GM12878 (cell line): ENCODE measurements at regions not wholly inside any gene's neighbourhood (a gene's known extent, or its start where the extent isn't known, plus 50 kb on each side); places are given as distances from the start of the nearest gene placed in this dataset.

Source experiments
- ATF7 ChIP-seq: fragments of 450-650 bp; IDR thresholded peaks from 2 replicates; pipeline ENCODE4 v1.6.1; 2016; ENCODE audit warnings: low read depth, mild to moderate bottlenecking
- CBFB ChIP-seq: IDR thresholded peaks from 2 replicates; pipeline ENCODE4 v1.6.1; 2016; ENCODE audit warnings: antibody characterized with exemption, low read depth
- CREM ChIP-seq: IDR thresholded peaks from 2 replicates; pipeline ENCODE4 v1.6.1; 2014; ENCODE audit warnings: antibody characterized with exemption, low read depth
- EP300 ChIP-seq, 2 experiments: fragments of 150-350 bp in 1 of 2; IDR thresholded peaks; 2 replicates each; pipeline ENCODE4 v1.6.1; 2011 to 2012; ENCODE audit warnings: low read depth in 2 of 2, low read length in 2 of 2, borderline replicate concordance in 1 of 2, improper control_type of control experiment in 1 of 2, inconsistent platforms in 1 of 2; ENCODE audit not compliant: control insufficient read depth in 1 of 2
- GABPA ChIP-seq: IDR thresholded peaks from 2 replicates; pipeline ENCODE4 v1.6.1; 2014; ENCODE audit warnings: antibody characterized with exemption, low read depth, mild to moderate bottlenecking, inconsistent platforms
- IRF4 ChIP-seq: IDR thresholded peaks from 2 replicates; pipeline ENCODE4 v1.6.1; 2011; ENCODE audit warnings: low read depth, low read length
- JUNB ChIP-seq: IDR thresholded peaks from 2 replicates; pipeline ENCODE4 v1.6.1; 2016; ENCODE audit warnings: antibody characterized with exemption, mild to moderate bottlenecking
- KAT2A ChIP-seq: conservative IDR thresholded peaks from 2 replicates; pipeline ENCODE4 v1.6.1; 2011; ENCODE audit warnings: low read depth, low read length; ENCODE audit not compliant: control insufficient read depth
- MEF2B ChIP-seq: fragments of 450-650 bp; IDR thresholded peaks from 2 replicates; pipeline ENCODE4 v1.6.1; 2018; ENCODE audit warnings: mild to moderate bottlenecking, moderate library complexity; ENCODE audit not compliant: partially characterized antibody, poor library complexity, severe bottlenecking
- MXI1 ChIP-seq: fragments of 150-350 bp; IDR thresholded peaks from 2 replicates; pipeline ENCODE4 v1.6.1; 2011; ENCODE audit warnings: low read depth, mild to moderate bottlenecking, inconsistent platforms, low read length, improper control_type of control experiment
- NBN ChIP-seq: fragments of 450-650 bp; IDR thresholded peaks from 2 replicates; pipeline ENCODE4 v1.6.1; 2016
- NFIC ChIP-seq: IDR thresholded peaks from 2 replicates; pipeline ENCODE4 v1.6.1; 2012; ENCODE audit warnings: low read depth, mild to moderate bottlenecking, inconsistent platforms, low read length, moderate library complexity
- NR2F1 ChIP-seq: fragments of 450-650 bp; conservative IDR thresholded peaks from 2 replicates; pipeline ENCODE4 v1.6.1; 2017; ENCODE audit warnings: mild to moderate bottlenecking
- RUNX3 ChIP-seq: IDR thresholded peaks from 2 replicates; pipeline ENCODE4 v1.6.1; 2012; ENCODE audit warnings: low read length, inconsistent platforms
- SIN3A ChIP-seq: IDR thresholded peaks from 2 replicates; pipeline ENCODE4 v1.6.1; 2012; ENCODE audit warnings: low read depth, low read length, improper control_type of control experiment
- SRF ChIP-seq, 2 experiments: IDR thresholded peaks; 2 replicates each; pipeline ENCODE4 v1.6.1; 2011; ENCODE audit warnings: low read depth in 2 of 2, low read length in 2 of 2, mild to moderate bottlenecking in 1 of 2, moderate library complexity in 1 of 2
- ZNF384 ChIP-seq: IDR thresholded peaks from 2 replicates; pipeline ENCODE4 v1.6.1; 2012; ENCODE audit warnings: low read depth, mild to moderate bottlenecking, low read length, improper control_type of control experiment, borderline replicate concordance
- TF ChIP-seq, protein P1 (sequence below): fragments of 450-650 bp; IDR thresholded peaks from 2 replicates; pipeline ENCODE4 v1.6.1; 2017; ENCODE audit warnings: antibody characterized with exemption, mild to moderate bottlenecking, moderate library complexity
- TF ChIP-seq, protein P2 (sequence below): fragments of 450-650 bp; IDR thresholded peaks from 2 replicates; pipeline ENCODE4 v1.6.1; 2018; ENCODE audit warnings: borderline replicate concordance, mild to moderate bottlenecking; ENCODE audit not compliant: partially characterized antibody
- TF ChIP-seq, protein P3 (sequence below): IDR thresholded peaks from 2 replicates; pipeline ENCODE4 v1.6.1; 2012; ENCODE audit warnings: low read length, inconsistent platforms
- TF ChIP-seq, protein P4 (sequence below): fragments of 450-650 bp; IDR thresholded peaks from 2 replicates; pipeline ENCODE4 v1.6.1; 2017; ENCODE audit warnings: mild to moderate bottlenecking, low read depth, inconsistent platforms; ENCODE audit not compliant: poor library complexity, severe bottlenecking

DNA sequence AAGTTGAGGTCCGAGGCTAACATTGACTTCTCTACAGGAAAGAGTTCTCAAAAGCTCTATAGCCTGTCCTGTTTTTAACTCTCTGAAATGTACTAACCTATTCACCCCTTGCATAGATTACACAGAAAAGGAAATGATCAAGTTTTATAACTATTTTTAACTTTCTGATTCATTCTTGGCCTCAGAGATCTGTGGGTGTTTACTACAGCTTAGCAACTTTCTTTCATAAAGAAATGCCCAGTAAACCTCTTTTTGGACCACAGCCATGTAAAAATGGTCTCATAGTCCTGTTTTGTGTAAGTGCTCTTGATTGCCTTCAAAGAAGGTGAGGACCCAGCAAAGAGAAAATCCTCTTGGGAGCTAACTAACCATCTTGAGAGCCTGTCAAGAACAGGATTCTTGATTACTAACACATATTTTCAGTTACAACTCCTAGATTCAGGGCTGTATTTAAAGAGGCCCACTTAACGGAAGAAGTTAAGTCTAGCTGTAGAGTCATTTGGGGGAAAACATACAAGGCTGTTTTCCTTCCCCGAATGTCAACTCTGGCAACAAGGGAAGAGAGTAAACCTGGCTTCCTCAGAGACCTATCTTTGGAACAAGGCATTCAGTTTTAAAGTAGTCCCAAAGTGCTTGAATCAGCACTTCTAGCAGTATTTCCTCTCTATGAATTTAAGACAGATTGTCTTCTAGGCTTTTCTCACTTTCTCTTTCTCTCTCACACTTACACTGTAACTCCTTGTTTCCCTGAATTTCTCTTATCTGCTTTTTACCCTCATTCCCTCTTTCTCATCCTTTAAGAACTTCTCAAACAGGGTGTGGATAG, 78.2 kb downstream of the IL21 start (continued):
- TF ChIP-seq, protein P1, sequence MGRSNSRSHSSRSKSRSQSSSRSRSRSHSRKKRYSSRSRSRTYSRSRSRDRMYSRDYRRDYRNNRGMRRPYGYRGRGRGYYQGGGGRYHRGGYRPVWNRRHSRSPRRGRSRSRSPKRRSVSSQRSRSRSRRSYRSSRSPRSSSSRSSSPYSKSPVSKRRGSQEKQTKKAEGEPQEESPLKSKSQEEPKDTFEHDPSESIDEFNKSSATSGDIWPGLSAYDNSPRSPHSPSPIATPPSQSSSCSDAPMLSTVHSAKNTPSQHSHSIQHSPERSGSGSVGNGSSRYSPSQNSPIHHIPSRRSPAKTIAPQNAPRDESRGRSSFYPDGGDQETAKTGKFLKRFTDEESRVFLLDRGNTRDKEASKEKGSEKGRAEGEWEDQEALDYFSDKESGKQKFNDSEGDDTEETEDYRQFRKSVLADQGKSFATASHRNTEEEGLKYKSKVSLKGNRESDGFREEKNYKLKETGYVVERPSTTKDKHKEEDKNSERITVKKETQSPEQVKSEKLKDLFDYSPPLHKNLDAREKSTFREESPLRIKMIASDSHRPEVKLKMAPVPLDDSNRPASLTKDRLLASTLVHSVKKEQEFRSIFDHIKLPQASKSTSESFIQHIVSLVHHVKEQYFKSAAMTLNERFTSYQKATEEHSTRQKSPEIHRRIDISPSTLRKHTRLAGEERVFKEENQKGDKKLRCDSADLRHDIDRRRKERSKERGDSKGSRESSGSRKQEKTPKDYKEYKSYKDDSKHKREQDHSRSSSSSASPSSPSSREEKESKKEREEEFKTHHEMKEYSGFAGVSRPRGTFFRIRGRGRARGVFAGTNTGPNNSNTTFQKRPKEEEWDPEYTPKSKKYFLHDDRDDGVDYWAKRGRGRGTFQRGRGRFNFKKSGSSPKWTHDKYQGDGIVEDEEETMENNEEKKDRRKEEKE: no peak
- TF ChIP-seq NR2F1: peak; percentile 50; the same call in 1 of the 2 replicates
- peak; percentile 81 for TF ChIP-seq MEF2B
- TF ChIP-seq NFIC: peak; percentile 99
- peak; percentile 45; the same call in 1 of the 2 replicates for TF ChIP-seq IRF4
- no peak for TF ChIP-seq SIN3A
- peak; percentile 95 for TF ChIP-seq RUNX3
- TF ChIP-seq KAT2A: no peak
- peak; percentile 71 for TF ChIP-seq GABPA
- TF ChIP-seq ZNF384: no peak
- peak; percentile 57; the same call in 1 of the 2 replicates for TF ChIP-seq CBFB
- TF ChIP-seq, protein P2, sequence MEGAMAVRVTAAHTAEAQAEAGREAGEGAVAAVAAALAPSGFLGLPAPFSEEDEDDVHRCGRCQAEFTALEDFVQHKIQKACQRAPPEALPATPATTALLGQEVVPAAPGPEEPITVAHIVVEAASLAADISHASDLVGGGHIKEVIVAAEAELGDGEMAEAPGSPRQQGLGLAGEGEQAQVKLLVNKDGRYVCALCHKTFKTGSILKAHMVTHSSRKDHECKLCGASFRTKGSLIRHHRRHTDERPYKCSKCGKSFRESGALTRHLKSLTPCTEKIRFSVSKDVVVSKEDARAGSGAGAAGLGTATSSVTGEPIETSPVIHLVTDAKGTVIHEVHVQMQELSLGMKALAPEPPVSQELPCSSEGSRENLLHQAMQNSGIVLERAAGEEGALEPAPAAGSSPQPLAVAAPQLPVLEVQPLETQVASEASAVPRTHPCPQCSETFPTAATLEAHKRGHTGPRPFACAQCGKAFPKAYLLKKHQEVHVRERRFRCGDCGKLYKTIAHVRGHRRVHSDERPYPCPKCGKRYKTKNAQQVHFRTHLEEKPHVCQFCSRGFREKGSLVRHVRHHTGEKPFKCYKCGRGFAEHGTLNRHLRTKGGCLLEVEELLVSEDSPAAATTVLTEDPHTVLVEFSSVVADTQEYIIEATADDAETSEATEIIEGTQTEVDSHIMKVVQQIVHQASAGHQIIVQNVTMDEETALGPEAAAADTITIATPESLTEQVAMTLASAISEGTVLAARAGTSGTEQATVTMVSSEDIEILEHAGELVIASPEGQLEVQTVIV: no peak
- TF ChIP-seq, protein P3, sequence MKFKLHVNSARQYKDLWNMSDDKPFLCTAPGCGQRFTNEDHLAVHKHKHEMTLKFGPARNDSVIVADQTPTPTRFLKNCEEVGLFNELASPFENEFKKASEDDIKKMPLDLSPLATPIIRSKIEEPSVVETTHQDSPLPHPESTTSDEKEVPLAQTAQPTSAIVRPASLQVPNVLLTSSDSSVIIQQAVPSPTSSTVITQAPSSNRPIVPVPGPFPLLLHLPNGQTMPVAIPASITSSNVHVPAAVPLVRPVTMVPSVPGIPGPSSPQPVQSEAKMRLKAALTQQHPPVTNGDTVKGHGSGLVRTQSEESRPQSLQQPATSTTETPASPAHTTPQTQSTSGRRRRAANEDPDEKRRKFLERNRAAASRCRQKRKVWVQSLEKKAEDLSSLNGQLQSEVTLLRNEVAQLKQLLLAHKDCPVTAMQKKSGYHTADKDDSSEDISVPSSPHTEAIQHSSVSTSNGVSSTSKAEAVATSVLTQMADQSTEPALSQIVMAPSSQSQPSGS: peak; percentile 99
- peak; percentile 97 for TF ChIP-seq JUNB
- no peak for TF ChIP-seq NBN
- TF ChIP-seq MXI1: peak; percentile 17; the same call in 1 of the 2 replicates
- peak; percentile 65; the same call in 1 of the 2 replicates for TF ChIP-seq CREM
- peak in 1 of 2 experiments; percentile 73; a peak in 2 of 4 replicates for TF ChIP-seq EP300 (IDR thresholded peaks at IDR 0.05; ENCODE audit: borderline replicate concordance in 1 of 2, control insufficient read depth in 1 of 2, low read depth in 2 of 2, low read length in 2 of 2)
- TF ChIP-seq ATF7: peak; percentile 37; the same call in 1 of the 2 replicates
- TF ChIP-seq SRF (IDR thresholded peaks at IDR 0.05; ENCODE audit: low read depth in 2 of 2, low read length in 2 of 2): 0 out of 4 replicates have a peak, but pooled peaks of 1 of the 2 experiments have one; percentile 1
- TF ChIP-seq, protein P4, sequence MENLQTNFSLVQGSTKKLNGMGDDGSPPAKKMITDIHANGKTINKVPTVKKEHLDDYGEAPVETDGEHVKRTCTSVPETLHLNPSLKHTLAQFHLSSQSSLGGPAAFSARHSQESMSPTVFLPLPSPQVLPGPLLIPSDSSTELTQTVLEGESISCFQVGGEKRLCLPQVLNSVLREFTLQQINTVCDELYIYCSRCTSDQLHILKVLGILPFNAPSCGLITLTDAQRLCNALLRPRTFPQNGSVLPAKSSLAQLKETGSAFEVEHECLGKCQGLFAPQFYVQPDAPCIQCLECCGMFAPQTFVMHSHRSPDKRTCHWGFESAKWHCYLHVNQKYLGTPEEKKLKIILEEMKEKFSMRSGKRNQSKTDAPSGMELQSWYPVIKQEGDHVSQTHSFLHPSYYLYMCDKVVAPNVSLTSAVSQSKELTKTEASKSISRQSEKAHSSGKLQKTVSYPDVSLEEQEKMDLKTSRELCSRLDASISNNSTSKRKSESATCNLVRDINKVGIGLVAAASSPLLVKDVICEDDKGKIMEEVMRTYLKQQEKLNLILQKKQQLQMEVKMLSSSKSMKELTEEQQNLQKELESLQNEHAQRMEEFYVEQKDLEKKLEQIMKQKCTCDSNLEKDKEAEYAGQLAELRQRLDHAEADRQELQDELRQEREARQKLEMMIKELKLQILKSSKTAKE: peak; percentile 55
- TF ChIP-seq, all 136 proteins: peak for 30
